GM21723 (cell line): ENCODE measurements at regions not wholly inside any gene's neighbourhood (a gene's known extent, or its start where the extent isn't known, plus 50 kb on each side); places are given as distances from the start of the nearest gene placed in this dataset.
"Not testable (repeated sequence)": the region's sequence is repeated elsewhere in the genome, so short reads cannot be mapped to it uniquely, and the experiment has no call there.

Experiments used
- ATAC-seq: cut with Tn5 transposase; IDR thresholded peaks from one replicate; pipeline ENCODE4 v1.9.1; 2021; ENCODE audit warnings: mild to moderate bottlenecking, moderate library complexity; ENCODE audit not compliant: unreplicated experiment

DNA sequence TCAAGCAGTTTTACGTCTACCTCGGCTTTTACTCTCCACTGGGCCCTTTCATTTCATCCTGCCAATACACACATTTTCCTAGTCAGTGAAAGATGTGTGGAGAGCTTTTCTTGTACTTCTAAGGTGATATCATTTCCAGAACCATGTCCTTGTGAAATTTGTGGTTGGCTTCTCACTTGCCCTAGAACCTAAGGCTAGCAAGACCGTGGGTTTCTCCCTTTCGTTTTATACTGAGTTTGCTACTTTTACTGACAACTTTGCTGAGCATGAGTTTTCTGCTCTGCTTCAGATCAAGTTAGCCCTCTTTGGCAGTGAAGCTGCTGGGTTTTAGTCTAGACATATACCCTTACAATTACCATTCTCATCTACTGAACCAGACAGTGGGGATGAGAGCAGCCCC is 95.7 kb upstream of the FRMPD4 start:
- ATAC-seq: no peak

DNA sequence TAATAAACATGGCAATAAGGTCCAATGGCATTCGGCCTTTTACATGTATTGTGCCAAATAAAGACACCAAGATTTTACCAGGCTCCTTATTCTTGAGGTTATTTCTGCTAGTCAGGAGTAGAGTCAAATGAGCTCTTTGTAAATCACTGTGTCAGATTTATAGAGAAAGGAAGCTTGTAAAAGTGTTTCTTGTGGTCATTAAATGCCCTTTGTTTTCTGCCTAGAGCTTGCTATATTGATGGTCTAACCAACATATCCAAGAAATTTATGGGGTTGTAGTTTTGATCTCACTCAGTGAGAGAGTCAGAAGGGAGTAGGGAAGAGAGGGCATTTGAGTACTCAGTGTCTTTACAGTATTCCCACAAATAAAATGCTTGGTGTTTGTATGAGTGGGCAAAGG is 86.2 kb upstream of the FRMPD4 start:
- ATAC-seq: no peak

DNA sequence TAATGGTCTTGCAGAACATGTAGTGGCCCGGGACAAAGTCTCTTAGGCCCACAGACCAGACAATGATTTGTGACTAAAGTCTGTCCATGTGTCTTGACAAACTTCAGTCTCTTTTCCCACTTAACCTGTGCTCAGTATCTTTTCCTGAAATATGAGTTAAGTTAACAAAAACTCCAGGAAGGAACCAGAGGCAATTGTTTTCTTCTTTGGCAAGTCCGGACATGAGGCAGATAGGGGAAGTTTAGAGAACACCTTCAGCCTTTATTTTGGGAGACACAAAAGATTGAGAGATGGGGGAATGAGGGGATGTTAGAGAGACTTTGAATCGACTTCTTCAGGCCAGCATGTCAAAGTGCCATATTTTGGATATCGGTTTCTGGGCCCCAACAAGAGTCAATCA is 80.2 kb upstream of the FRMPD4 start:
- ATAC-seq: no peak

DNA sequence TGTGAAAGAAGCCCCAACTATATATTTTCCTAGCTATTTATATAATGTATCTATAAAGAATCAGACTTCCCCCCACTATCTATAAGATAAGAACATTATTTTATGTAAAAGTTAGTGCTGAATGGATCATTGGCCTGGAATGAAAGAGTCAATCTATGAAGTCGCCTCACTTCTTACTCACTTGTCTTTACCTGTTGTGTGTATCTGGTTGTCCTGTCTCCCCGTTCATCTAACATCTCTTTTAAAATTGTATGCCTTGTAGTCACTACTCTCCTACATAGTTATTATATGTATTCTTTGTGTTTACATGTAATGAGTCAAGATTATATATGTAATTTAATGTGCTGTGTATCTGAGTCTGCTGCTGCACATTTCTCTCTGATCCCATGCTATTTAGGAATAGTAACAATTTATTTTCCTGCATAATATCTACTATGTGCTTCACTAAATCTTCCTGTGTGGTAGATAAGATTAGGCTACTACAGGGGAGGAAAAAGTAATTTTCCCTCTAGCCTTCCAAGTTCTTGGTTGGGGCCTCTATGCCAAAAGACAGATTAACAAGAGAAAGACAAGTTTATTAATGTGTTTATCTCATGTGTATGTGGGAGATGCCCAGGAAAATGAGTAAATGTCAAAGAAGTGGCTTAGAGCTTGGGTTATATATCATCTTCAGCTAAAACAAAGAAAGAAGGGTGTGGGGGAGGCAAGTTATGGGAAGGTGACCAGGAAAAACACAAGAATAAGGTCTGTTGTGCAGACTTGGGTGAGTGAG is 77.6 kb upstream of the FRMPD4 start:
- no peak for ATAC-seq

DNA sequence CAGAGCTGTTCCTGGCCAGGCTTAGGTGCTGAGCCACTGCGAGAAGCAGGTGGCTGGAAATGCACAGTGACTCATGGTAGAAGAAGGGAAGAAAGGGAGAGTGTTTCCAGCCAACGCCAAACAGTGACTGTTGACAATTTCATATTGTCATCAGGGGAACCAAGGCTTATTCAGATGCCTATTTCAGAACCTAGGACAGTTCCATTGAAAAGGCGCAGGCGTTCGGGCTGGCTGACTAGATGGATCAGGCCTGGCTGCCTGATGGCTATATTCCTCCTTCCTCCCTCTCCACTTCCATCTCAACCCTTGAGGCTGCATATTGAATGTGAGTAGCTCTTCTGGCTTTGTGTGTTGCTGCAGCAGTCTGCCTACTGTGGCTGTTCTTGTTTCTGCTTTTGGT is 73.0 kb upstream of the FRMPD4 start:
- no peak for ATAC-seq

DNA sequence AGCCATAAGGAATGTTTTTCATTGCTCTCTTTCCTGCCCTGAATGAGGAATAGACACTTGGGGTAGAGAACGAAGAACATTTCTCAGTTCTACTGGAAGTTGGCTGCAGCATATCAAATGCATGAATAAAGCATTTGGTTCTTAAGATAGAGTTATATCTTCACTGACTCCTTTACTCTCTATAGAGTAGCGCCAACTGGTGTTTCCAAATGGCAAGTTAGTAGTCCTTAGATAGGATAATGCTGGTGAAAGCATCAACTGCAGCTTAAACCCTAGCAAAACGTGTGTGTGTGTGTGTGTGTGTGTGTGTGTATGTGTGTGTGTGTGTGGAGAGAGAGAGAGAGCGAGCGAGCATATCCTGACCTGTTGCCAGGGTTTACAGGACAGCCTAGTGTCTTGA is 62.2 kb upstream of the FRMPD4 start:
- ATAC-seq: no peak

DNA sequence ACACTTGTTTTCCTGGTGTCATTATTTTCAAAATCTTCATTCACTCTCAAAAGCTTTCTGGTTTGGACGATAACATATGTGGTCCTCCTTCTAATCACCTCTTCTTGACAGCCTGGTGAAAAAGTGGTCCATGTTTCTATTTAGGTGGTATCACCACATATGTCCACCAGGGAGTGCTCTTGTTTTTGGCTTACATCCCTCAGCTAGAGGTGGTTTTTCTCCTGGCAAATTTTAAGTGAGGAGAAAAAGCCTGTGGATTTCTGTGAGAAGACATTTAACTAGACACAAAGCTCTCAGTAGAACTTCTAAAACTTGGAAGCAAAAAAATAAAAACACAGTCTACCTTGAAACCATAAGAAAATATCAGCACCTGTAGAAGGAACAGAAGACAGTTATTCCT is 58.0 kb upstream of the FRMPD4 start:
- ATAC-seq: no peak

DNA sequence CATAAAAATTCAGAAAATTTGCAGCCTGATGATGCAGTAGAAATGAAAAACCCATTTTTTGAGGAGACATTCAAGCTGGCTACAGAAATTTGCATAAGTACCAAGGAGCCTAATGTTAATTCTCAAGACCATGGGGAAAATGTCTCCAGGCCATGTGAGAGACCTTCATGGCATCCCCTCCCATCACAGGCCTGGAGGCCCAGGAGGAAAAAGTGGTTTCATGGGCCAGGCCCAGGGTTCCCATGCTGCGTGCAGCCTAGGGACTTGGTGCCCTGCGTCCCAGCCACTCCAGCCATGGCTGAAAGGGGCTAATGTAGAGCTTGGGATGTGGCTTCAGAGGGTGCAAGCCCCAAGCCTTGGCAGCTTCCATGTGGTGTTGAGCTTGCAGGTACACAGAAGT is 55.3 kb upstream of the FRMPD4 start:
- not testable (repeated sequence) for ATAC-seq
